Endodermal cell (in vitro differentiated cells): ENCODE measurements at regions not wholly inside any gene's neighbourhood (a gene's known extent, or its start where the extent isn't known, plus 50 kb on each side); places are given as distances from the start of the nearest gene placed in this dataset.

Experiments
- DNase-seq: peaks from one replicate; pipeline ENCODE4 v3.0.0-alpha.2; 2017
- H3K27ac ChIP-seq: 2 replicates; pipeline ENCODE4 v1.5.1; 2013; ENCODE audit warnings: mild to moderate bottlenecking, low read depth, low read length, moderate library complexity
- H3K27me3 ChIP-seq: 2 replicates; pipeline ENCODE4 v1.6.1; 2013; ENCODE audit warnings: mild to moderate bottlenecking, low read length, moderate library complexity; ENCODE audit not compliant: insufficient read depth, control insufficient read depth, poor library complexity, severe bottlenecking
- H3K36me3 ChIP-seq: 2 replicates; pipeline ENCODE4 v1.7.0; 2013; ENCODE audit warnings: mild to moderate bottlenecking, low read length, moderate library complexity; ENCODE audit not compliant: control insufficient read depth, insufficient read depth
- H3K4me1 ChIP-seq: one replicate; pipeline ENCODE4 v1.7.0; 2013; ENCODE audit warnings: low read length; ENCODE audit not compliant: control insufficient read depth, insufficient read depth
- H3K4me3 ChIP-seq: 2 replicates; pipeline ENCODE4 v1.5.1; 2013; ENCODE audit warnings: mild to moderate bottlenecking, low read length, moderate library complexity
- H3K9ac ChIP-seq: 2 replicates; pipeline ENCODE4 v1.6.1; 2013; ENCODE audit warnings: mild to moderate bottlenecking, low read length, moderate library complexity; ENCODE audit not compliant: poor library complexity, severe bottlenecking; ENCODE audit errors: extremely low read depth
- H3K9me3 ChIP-seq: 2 replicates; pipeline ENCODE4 v1.6.1; 2013; ENCODE audit warnings: mild to moderate bottlenecking, low read length, moderate library complexity; ENCODE audit not compliant: control insufficient read depth
- H3K27ac Mint-ChIP-seq: 2 replicates; pipeline ENCODE4 v1.8.0; 2020; ENCODE audit warnings: mixed read lengths
- H3K27me3 Mint-ChIP-seq: 2 replicates; pipeline ENCODE4 v1.8.0; 2021; ENCODE audit warnings: mild to moderate bottlenecking, mixed read lengths; ENCODE audit not compliant: insufficient read depth
- H3K36me3 Mint-ChIP-seq: 2 replicates; pipeline ENCODE4 v1.8.0; 2020; ENCODE audit warnings: low read depth, mixed read lengths
- H3K4me1 Mint-ChIP-seq: 2 replicates; pipeline ENCODE4 v1.8.0; 2020; ENCODE audit warnings: mixed read lengths
- H3K4me3 Mint-ChIP-seq: 2 replicates; pipeline ENCODE4 v1.8.0; 2020; ENCODE audit warnings: mild to moderate bottlenecking, moderate library complexity, mixed read lengths
- H3K9me3 Mint-ChIP-seq: 2 replicates; pipeline ENCODE4 v1.8.0; 2020; ENCODE audit warnings: mild to moderate bottlenecking, mixed read lengths
- CTCF ChIP-seq: fragments of 200-600 bp; sonication (generic); conservative IDR thresholded peaks from 2 replicates; pipeline ENCODE4 v1.5.0; 2021; ENCODE audit warnings: antibody characterized with exemption, mild to moderate bottlenecking
- WGBS, 2 experiments: methylation state at CpG; one replicate each; pipeline versions ENCODE4 v1.1.5 to v1.1.7; 2013; ENCODE audit warnings: missing lambda C conversion rate in 2 of 2, mixed read lengths in 1 of 2; ENCODE audit not compliant: insufficient coverage in 1 of 2, insufficient read length in 1 of 2; 5-methylcytosine and 5-hydroxymethylcytosine counted together

GRCh38 chr1:198001776-198002408 lies 84.7 kb downstream of the LHX9 start:
- Mint-ChIP-seq H3K4me1 (no peaks in the 10 kb centered on the region), H3K36me3 (no peaks in the 10 kb centered on the region), H3K27ac (no peak overlapping the region), H3K27me3 (no peaks in the 10 kb centered on the region), H3K4me3 (no peak overlapping the region), H3K9me3 (no peaks in the 10 kb centered on the region)
- Histone ChIP-seq H3K36me3 (no peaks in the 10 kb centered on the region), H3K27me3 (no peaks in the 10 kb centered on the region), H3K4me1 (no peaks in the 10 kb centered on the region), H3K9me3 (no peaks in the 10 kb centered on the region), H3K4me3 (no peak overlapping the region), H3K27ac (no peak overlapping the region), H3K9ac (no peak overlapping the region)
- no peak for TF ChIP-seq CTCF
- no peak for DNase-seq
- WGBS, 2 experiments: 92% methylated on average over 3 of the region's 3 CpGs; no CpG with 5 or more reads in 1 of the 2 experiments

GRCh38 chr1:198003468-198003867 lies 86.3 kb downstream of the LHX9 start:
- Mint-ChIP-seq H3K4me1 (no peaks in the 10 kb centered on the region), H3K27ac (no peak overlapping the region), H3K4me3 (no peak overlapping the region), H3K27me3 (no peaks in the 10 kb centered on the region), H3K9me3 (peaks cover 1% of the 10 kb centered on the region), H3K36me3 (no peaks in the 10 kb centered on the region)
- TF ChIP-seq CTCF: no peak
- Histone ChIP-seq H3K9ac (no peak overlapping the region), H3K4me1 (no peaks in the 10 kb centered on the region), H3K36me3 (no peaks in the 10 kb centered on the region), H3K27ac (no peak overlapping the region), H3K27me3 (no peaks in the 10 kb centered on the region), H3K9me3 (no peaks in the 10 kb centered on the region), H3K4me3 (no peak overlapping the region)
- DNase-seq: no peak
- 97 to 100% methylated on average over 2 of the region's 2 CpGs for WGBS, 2 experiments

GRCh38 chr1:198007011-198007410 lies 89.8 kb downstream of the LHX9 start:
- no peak overlapping the region for H3K27ac Mint-ChIP-seq
- Histone ChIP-seq H3K4me3 (no peak overlapping the region), H3K27ac (no peak overlapping the region), H3K9ac (no peak overlapping the region), H3K9me3 (peaks cover 20% of the 10 kb centered on the region), H3K27me3 (no peaks in the 10 kb centered on the region), H3K4me1 (no peaks in the 10 kb centered on the region), H3K36me3 (no peaks in the 10 kb centered on the region)
- DNase-seq: no peak
- H3K9me3 Mint-ChIP-seq: peaks cover 32% of the 10 kb centered on the region
- peaks cover 4% of the 10 kb centered on the region for H3K36me3 Mint-ChIP-seq
- TF ChIP-seq CTCF: no peak
- no peaks in the 10 kb centered on the region for H3K4me1 Mint-ChIP-seq
- 100% methylated on average over 1 of the region's 1 CpG; no CpG with 5 or more reads in 1 of the 2 experiments for WGBS, 2 experiments
- H3K27me3 Mint-ChIP-seq: peaks cover 1% of the 10 kb centered on the region
- no peak overlapping the region for H3K4me3 Mint-ChIP-seq
